ENCODE measurements at regions not wholly inside any gene's neighbourhood (a gene's known extent, or its start where the extent isn't known, plus 50 kb on each side); places are given as distances from the start of the nearest gene placed in this dataset.

DNA sequence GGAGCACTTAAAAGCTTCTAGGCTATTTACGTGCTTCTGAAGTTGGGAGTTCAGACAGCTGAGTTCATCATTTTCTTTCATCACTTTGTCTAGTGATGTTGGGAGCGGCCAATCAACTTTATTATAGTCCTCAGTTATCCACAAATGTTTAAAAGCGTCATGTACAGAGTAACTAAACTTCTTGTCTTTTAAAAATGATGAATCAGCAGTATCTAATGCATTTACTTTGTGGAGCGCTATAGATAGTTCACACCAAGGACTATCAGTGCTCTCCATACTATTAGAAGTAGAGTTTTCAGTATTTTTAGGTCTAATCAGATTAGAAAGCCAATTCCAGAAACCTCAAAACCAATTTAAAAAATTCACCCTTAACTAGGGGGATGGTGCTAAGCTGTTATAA, 778.7 kb upstream of the PRMT6 start:
- H3K4me2 ChIP-seq = no peak overlapping the region
- no peaks in the 10 kb centered on the region for H3K36me3 ChIP-seq (ENCODE audit: low read depth)
- TF ChIP-seq CTCF (conservative IDR thresholded peaks at IDR 0.05) = no peak
- TF ChIP-seq EZH2 (IDR thresholded peaks at IDR 0.05; ENCODE audit: low read depth) = no peak
- no peak overlapping the region for H3K27ac ChIP-seq
- intact Hi-C loops (cut with micrococcal nuclease; ENCODE audit: unreplicated experiment) = no loop called here
- no peak for DNase-seq
- no peaks in the 10 kb centered on the region for H3F3A ChIP-seq (ENCODE audit: insufficient read depth, low read depth)
- no TSS peak for BruUV-seq (replicated peaks)
- no peaks in the 10 kb centered on the region for H3K4me1 ChIP-seq (replicated peaks; ENCODE audit: insufficient read depth)
- no peak overlapping the region for H3K4me3 ChIP-seq
- H3K79me2 ChIP-seq (ENCODE audit: low read depth) = no peaks in the 10 kb centered on the region
- no peaks in the 10 kb centered on the region for H3K9me3 ChIP-seq (ENCODE audit: insufficient read depth, low read depth)
- no peak overlapping the region for H2AFZ ChIP-seq
- H3K9me2 ChIP-seq (ENCODE audit: insufficient read depth) = peaks cover 9% of the 10 kb centered on the region; the same call in 1 of the 2 replicates
- peaks cover 4% of the 10 kb centered on the region; the same call in 1 of the 2 replicates for H4K20me1 ChIP-seq (ENCODE audit: insufficient read depth)
- CTCF ChIA-PET = no interaction called here
- no peaks in the 10 kb centered on the region for H3K27me3 ChIP-seq (ENCODE audit: insufficient read depth, low read depth)
- POLR2A ChIA-PET (ENCODE audit: unreplicated experiment) = no interaction called here

DNA sequence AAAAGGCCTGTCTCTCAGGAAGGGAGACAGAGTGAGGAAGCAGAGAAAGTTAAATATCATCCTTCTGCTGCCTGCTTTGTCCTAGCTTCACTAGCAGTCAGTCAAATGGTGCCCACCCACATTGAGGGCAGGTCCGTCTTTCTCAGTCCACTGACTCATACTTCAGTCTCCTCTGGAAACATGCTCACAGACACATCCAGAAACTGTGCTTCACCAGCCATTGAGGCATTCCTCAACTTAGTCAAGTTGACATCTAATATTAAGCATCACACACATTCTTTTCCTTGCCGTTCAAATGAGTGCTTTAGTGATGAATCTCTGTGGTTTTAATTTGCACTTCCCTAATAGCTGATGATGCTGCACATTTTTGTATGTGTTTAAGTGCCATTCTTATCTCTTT, 777.8 kb upstream of the PRMT6 start:
- Histone ChIP-seq H3K9me2 (ENCODE audit: insufficient read depth) (peaks cover 9% of the 10 kb centered on the region; the same call in 1 of the 2 replicates), H3F3A (ENCODE audit: insufficient read depth, low read depth) (no peaks in the 10 kb centered on the region), H3K4me1 (replicated peaks; ENCODE audit: insufficient read depth) (no peaks in the 10 kb centered on the region), H3K36me3 (ENCODE audit: low read depth) (no peaks in the 10 kb centered on the region), H3K9me3 (ENCODE audit: insufficient read depth, low read depth) (no peaks in the 10 kb centered on the region), H4K20me1 (ENCODE audit: insufficient read depth) (peaks cover 4% of the 10 kb centered on the region; the same call in 1 of the 2 replicates), H2AFZ (no peak overlapping the region), H3K4me2 (no peak overlapping the region), H3K79me2 (ENCODE audit: low read depth) (no peaks in the 10 kb centered on the region), H3K27ac (no peak overlapping the region), H3K4me3 (no peak overlapping the region), H3K27me3 (ENCODE audit: insufficient read depth, low read depth) (no peaks in the 10 kb centered on the region)
- no TSS peak for BruUV-seq (replicated peaks)
- ChIA-PET POLR2A (ENCODE audit: unreplicated experiment) (no interaction called here), CTCF (no interaction called here)
- intact Hi-C loops (cut with micrococcal nuclease; ENCODE audit: unreplicated experiment) = no loop called here
- no peak for TF ChIP-seq CTCF (conservative IDR thresholded peaks at IDR 0.05)
- no peak for TF ChIP-seq EZH2 (IDR thresholded peaks at IDR 0.05; ENCODE audit: low read depth)
- DNase-seq = no peak

GRCh38 chr1:106289265-106289928, 767.1 kb upstream of the PRMT6 start:
- Histone ChIP-seq H3K9me3 (ENCODE audit: insufficient read depth, low read depth) (no peaks in the 10 kb centered on the region), H3K27me3 (ENCODE audit: insufficient read depth, low read depth) (no peaks in the 10 kb centered on the region), H4K20me1 (ENCODE audit: insufficient read depth) (no peaks in the 10 kb centered on the region), H3K4me3 (no peak overlapping the region), H3K9me2 (ENCODE audit: insufficient read depth) (no peaks in the 10 kb centered on the region), H3K36me3 (ENCODE audit: low read depth) (no peaks in the 10 kb centered on the region), H3K4me1 (replicated peaks; ENCODE audit: insufficient read depth) (no peaks in the 10 kb centered on the region), H3K79me2 (ENCODE audit: low read depth) (no peaks in the 10 kb centered on the region), H3K27ac (no peak overlapping the region), H3F3A (ENCODE audit: insufficient read depth, low read depth) (no peaks in the 10 kb centered on the region), H3K4me2 (no peak overlapping the region), H2AFZ (no peak overlapping the region)
- CTCF ChIA-PET = no interaction called here
- POLR2A ChIA-PET (ENCODE audit: unreplicated experiment) = no interaction called here
- TF ChIP-seq EZH2 (IDR thresholded peaks at IDR 0.05; ENCODE audit: low read depth) = no peak
- no peak for TF ChIP-seq CTCF (conservative IDR thresholded peaks at IDR 0.05)
- no TSS peak for BruUV-seq (replicated peaks)
- intact Hi-C loops (cut with micrococcal nuclease; ENCODE audit: unreplicated experiment) = no loop called here
- no peak for DNase-seq

Data from PC-9 (cell line).